ENCODE measurements at regions not wholly inside any gene's neighbourhood (a gene's known extent, or its start where the extent isn't known, plus 50 kb on each side); places are given as distances from the start of the nearest gene placed in this dataset.

GRCh38 chr22:48665311-48665995 lies 1162.2 kb downstream of the BRD1 start:
- ChIA-PET CTCF (no interaction called here), POLR2A (no interaction called here)
- Histone ChIP-seq H3K4me1 (ENCODE audit: insufficient read depth, low read length) (no peaks in the 10 kb centered on the region), H3K36me3 (ENCODE audit: insufficient read depth, low read length) (no peaks in the 10 kb centered on the region), H3K9me3 (ENCODE audit: low read length) (no peaks in the 10 kb centered on the region), H3K27ac (ENCODE audit: low read depth, low read length) (no peak overlapping the region), H3K27me3 (ENCODE audit: insufficient read depth, low read length, poor library complexity, severe bottlenecking) (no peaks in the 10 kb centered on the region), H3K4me3 (ENCODE audit: low read length) (no peak overlapping the region)
- Mint-ChIP-seq H3K4me1 (no peaks in the 10 kb centered on the region), H3K9me3 (peaks cover 8 to 23% (median 8%) of the 10 kb centered on the region in 5 donors), H3K27ac (no peak overlapping the region), H3K4me3 (no peak overlapping the region), H3K27me3 (peaks cover 0 to 2% of the 10 kb centered on the region in 2 donors), H3K36me3 (no peaks in the 10 kb centered on the region)
- DNase-seq, result no peak

- CTCF ChIA-PET, result no interaction called here
Measured at GRCh38 chr22:48664586-48664985, 1163.1 kb downstream of the BRD1 start.

GRCh38 chr22:48663297-48663696 lies 1164.4 kb downstream of the BRD1 start:
- no peak overlapping the region for H3K27ac ChIP-seq (ENCODE audit: low read depth, low read length)
- Mint-ChIP-seq H3K4me3 (no peak overlapping the region), H3K27me3 (peaks cover 0 to 1% of the 10 kb centered on the region in 2 donors), H3K36me3 (no peaks in the 10 kb centered on the region), H3K27ac (no peak overlapping the region), H3K9me3 (peaks cover 8 to 23% (median 8%) of the 10 kb centered on the region in 5 donors), H3K4me1 (no peaks in the 10 kb centered on the region)
- no peaks in the 10 kb centered on the region for H3K36me3 ChIP-seq (ENCODE audit: insufficient read depth, low read length)
- no peaks in the 10 kb centered on the region for H3K9me3 ChIP-seq (ENCODE audit: low read length)
- ChIA-PET POLR2A (no interaction called here), CTCF (no interaction called here)
- no peaks in the 10 kb centered on the region for H3K27me3 ChIP-seq (ENCODE audit: insufficient read depth, low read length, poor library complexity, severe bottlenecking)
- DNase-seq, result no peak
- H3K4me3 ChIP-seq (ENCODE audit: low read length), result no peak overlapping the region
- H3K4me1 ChIP-seq (ENCODE audit: insufficient read depth, low read length), result no peaks in the 10 kb centered on the region

More at GRCh38 chr22:48664586-48664985, 1163.1 kb downstream of the BRD1 start:
- Mint-ChIP-seq H3K36me3 (no peaks in the 10 kb centered on the region), H3K4me3 (no peak overlapping the region), H3K27ac (no peak overlapping the region), H3K4me1 (no peaks in the 10 kb centered on the region), H3K27me3 (peaks cover 0 to 1% of the 10 kb centered on the region in 2 donors), H3K9me3 (peaks cover 8 to 23% (median 8%) of the 10 kb centered on the region in 5 donors)
- Histone ChIP-seq H3K9me3 (ENCODE audit: low read length) (no peaks in the 10 kb centered on the region), H3K27me3 (ENCODE audit: insufficient read depth, low read length, poor library complexity, severe bottlenecking) (no peaks in the 10 kb centered on the region), H3K36me3 (ENCODE audit: insufficient read depth, low read length) (no peaks in the 10 kb centered on the region), H3K27ac (ENCODE audit: low read depth, low read length) (no peak overlapping the region), H3K4me1 (ENCODE audit: insufficient read depth, low read length) (no peaks in the 10 kb centered on the region), H3K4me3 (ENCODE audit: low read length) (no peak overlapping the region)
- POLR2A ChIA-PET, result no interaction called here
- no peak for DNase-seq

DNA sequence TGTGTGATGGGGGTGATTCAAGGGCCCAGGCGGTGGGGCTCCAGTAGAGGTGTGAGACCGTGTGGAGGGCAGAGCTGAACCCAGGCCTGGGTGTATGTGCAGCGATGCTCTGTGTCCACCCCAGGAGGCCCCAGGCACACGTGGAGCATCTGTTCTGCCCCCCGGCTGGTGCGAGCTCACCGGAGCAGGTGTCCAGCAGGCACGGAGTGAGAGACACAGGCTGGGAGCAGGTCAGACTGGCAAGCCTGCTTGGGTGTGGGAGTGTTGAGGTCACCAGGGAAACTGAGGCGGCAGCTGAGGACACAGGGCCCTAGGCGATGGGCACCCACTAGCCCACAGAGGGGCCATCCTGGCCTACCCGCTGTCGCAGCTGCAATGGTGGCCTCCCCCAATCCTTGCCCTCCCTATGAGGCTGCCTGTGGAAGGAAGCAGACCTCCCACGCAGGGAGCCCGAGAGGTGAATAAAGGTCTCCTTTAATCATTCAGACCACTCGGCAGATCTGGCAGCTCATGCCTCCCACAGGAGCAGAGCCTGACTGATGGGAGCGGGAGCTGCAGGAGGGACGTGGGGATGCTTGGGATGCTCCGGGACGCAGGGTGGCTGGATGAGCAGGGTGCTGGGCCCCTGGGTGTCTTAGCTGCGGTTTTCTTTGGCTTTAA lies 1165.1 kb downstream of the BRD1 start:
- H3K27ac Mint-ChIP-seq, result no peak overlapping the region
- Histone ChIP-seq H3K27me3 (ENCODE audit: insufficient read depth, low read length, poor library complexity, severe bottlenecking) (no peaks in the 10 kb centered on the region), H3K9me3 (ENCODE audit: low read length) (no peaks in the 10 kb centered on the region), H3K27ac (ENCODE audit: low read depth, low read length) (no peak overlapping the region), H3K4me1 (ENCODE audit: insufficient read depth, low read length) (no peaks in the 10 kb centered on the region), H3K36me3 (ENCODE audit: insufficient read depth, low read length) (no peaks in the 10 kb centered on the region), H3K4me3 (ENCODE audit: low read length) (no peak overlapping the region)
- H3K4me3 Mint-ChIP-seq, result no peak overlapping the region
- H3K4me1 Mint-ChIP-seq, result no peaks in the 10 kb centered on the region
- H3K36me3 Mint-ChIP-seq, result no peaks in the 10 kb centered on the region
- DNase-seq, result no peak
- H3K9me3 Mint-ChIP-seq, result peaks cover 8 to 23% (median 8%) of the 10 kb centered on the region in 5 donors
- peaks cover 0 to 1% of the 10 kb centered on the region in 2 donors for H3K27me3 Mint-ChIP-seq
- CTCF ChIA-PET, result no interaction called here
- POLR2A ChIA-PET, result no interaction called here

DNA sequence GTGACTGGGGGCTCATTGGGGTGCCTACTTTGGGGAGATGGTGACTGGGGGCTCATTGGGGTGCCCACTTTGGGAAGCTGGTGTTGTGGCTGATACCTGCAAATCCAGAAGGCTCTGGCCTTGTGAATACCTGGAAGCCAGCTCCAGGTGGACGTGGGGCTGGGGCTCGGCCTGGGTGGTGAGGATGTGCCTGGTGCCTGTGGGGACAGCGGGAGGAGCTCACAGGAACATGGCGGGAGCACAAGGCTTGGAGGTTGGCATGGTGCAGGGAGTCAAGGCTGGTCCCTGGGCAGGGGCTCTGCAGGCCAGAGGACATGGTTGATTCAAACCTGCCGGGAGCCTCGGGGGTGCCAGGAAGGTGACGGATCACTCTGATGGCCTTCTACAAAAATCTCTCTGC lies 1165.7 kb downstream of the BRD1 start:
- no peaks in the 10 kb centered on the region for H3K4me1 Mint-ChIP-seq
- Histone ChIP-seq H3K9me3 (ENCODE audit: low read length) (no peaks in the 10 kb centered on the region), H3K4me1 (ENCODE audit: insufficient read depth, low read length) (no peaks in the 10 kb centered on the region), H3K36me3 (ENCODE audit: insufficient read depth, low read length) (no peaks in the 10 kb centered on the region), H3K27ac (ENCODE audit: low read depth, low read length) (no peak overlapping the region), H3K27me3 (ENCODE audit: insufficient read depth, low read length, poor library complexity, severe bottlenecking) (no peaks in the 10 kb centered on the region), H3K4me3 (ENCODE audit: low read length) (no peak overlapping the region)
- ChIA-PET CTCF (no interaction called here), POLR2A (no interaction called here)
- H3K36me3 Mint-ChIP-seq, result no peaks in the 10 kb centered on the region
- H3K9me3 Mint-ChIP-seq, result peaks cover 8 to 23% (median 8%) of the 10 kb centered on the region in 5 donors
- peaks cover 0 to 1% of the 10 kb centered on the region in 2 donors for H3K27me3 Mint-ChIP-seq
- no peak for DNase-seq
- no peak overlapping the region for H3K27ac Mint-ChIP-seq
- no peak overlapping the region for H3K4me3 Mint-ChIP-seq

DNA sequence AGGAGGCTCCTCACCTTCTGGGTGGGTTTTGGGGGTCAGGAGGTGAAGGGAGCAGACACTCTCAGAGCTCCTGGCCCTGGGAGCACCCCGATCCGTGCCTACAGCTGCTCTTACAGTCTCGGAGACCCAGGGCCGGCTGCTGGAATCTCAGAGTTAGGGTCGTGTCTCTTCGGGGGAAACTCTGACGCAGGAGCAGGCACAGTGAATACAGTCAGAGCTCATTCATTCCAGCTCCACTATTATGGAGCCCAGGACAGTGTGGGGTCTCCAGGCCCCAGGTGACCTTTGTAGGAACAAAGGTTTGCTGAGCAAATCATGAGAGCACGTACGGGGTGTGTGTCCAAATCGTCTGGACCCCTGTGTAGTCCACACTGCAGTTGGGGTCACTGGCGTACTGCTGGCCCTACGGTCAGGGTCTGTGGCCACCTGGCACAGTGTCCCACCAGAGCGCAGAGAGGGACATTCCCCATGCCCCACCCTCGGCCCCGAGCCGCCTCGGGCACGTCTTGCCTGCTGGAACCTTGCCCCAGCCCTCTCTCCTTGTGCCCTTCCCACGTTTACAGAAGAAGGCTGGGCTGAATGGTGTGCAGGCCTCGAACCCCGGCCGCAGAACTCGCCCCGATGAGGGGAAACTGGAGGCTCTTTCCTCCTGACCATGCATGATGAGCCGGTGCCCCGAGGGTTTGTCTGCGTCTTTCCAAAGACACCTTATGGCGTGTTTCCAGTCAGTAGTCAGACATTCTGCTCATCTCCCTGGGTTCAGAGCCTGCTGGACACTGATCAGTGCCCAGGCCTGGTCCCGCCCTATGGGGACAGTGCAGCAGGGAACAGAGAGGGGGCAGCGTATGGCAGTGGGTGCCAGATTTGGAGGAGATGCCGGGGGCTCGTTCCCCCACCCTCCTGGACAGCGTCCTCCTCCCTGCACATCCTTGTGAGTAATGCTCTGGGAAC lies 1166.6 kb downstream of the BRD1 start:
- H3K9me3 ChIP-seq (ENCODE audit: low read length), result no peaks in the 10 kb centered on the region
- peaks cover 0 to 1% of the 10 kb centered on the region in 2 donors for H3K27me3 Mint-ChIP-seq
- CTCF ChIA-PET, result no interaction called here
- no peaks in the 10 kb centered on the region for H3K4me1 ChIP-seq (ENCODE audit: insufficient read depth, low read length)
- no peaks in the 10 kb centered on the region for H3K36me3 Mint-ChIP-seq
- H3K4me3 Mint-ChIP-seq, result no peak overlapping the region
- no peaks in the 10 kb centered on the region for H3K36me3 ChIP-seq (ENCODE audit: insufficient read depth, low read length)
- no peaks in the 10 kb centered on the region for H3K27me3 ChIP-seq (ENCODE audit: insufficient read depth, low read length, poor library complexity, severe bottlenecking)
- no peak overlapping the region for H3K27ac Mint-ChIP-seq
- H3K4me1 Mint-ChIP-seq, result no peaks in the 10 kb centered on the region
- H3K4me3 ChIP-seq (ENCODE audit: low read length), result no peak overlapping the region
- no peak for DNase-seq
- POLR2A ChIA-PET, result no interaction called here
- peaks cover 8 to 23% (median 8%) of the 10 kb centered on the region in 5 donors for H3K9me3 Mint-ChIP-seq
- no peak overlapping the region for H3K27ac ChIP-seq (ENCODE audit: low read depth, low read length)

DNA sequence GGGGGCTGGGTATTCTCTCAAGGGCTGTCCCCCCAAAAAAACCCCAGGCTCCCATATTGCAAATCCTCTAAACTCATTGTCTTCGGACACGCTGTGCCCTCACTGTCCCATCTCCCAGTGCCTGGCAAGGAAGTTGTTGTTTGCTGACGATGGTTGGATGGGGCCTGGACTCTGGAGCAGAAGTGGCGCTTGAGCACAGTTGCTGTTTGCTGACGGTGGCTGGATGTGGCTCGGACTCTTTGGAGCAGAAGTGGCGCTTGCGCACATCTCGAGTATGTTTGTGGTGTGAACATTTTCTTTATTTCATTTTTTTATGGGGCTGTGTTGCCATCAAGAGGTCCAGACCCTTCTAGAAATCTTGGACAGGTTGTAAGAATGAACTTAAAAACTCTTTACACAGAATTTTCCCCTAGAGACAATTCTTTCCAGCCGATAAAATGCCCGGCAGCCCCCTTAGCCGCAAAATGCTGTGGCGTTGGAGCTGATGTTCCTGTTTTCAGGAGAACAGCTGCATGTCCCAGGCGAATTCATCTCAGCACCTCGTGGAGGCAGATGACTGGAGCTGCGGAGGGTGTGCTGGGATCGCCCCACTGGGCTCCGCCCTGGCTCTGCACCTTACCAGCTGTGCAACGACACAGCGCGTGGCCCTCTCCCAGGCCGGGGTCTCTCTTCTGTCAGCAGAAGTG lies 1167.4 kb downstream of the BRD1 start:
- Mint-ChIP-seq H3K4me3 (no peak overlapping the region), H3K36me3 (no peaks in the 10 kb centered on the region), H3K27ac (no peak overlapping the region), H3K4me1 (no peaks in the 10 kb centered on the region), H3K9me3 (peaks cover 5 to 20% (median 8%) of the 10 kb centered on the region in 5 donors), H3K27me3 (peaks cover 0 to 1% of the 10 kb centered on the region in 2 donors)
- Histone ChIP-seq H3K27me3 (ENCODE audit: insufficient read depth, low read length, poor library complexity, severe bottlenecking) (no peaks in the 10 kb centered on the region), H3K4me3 (ENCODE audit: low read length) (no peak overlapping the region), H3K9me3 (ENCODE audit: low read length) (no peaks in the 10 kb centered on the region), H3K27ac (ENCODE audit: low read depth, low read length) (no peak overlapping the region), H3K36me3 (ENCODE audit: insufficient read depth, low read length) (no peaks in the 10 kb centered on the region), H3K4me1 (ENCODE audit: insufficient read depth, low read length) (no peaks in the 10 kb centered on the region)
- DNase-seq, result no peak
- ChIA-PET CTCF (no interaction called here), POLR2A (no interaction called here)

All from CD8-positive, alpha-beta memory T cell (primary cell).